Activated CD4-positive, CD25-positive, alpha-beta regulatory T cell (primary cell): ENCODE measurements at regions not wholly inside any gene's neighbourhood (a gene's known extent, or its start where the extent isn't known, plus 50 kb on each side); places are given as distances from the start of the nearest gene placed in this dataset.

Source experiments
- DNase-seq, 4 experiments: peaks; one replicate each; lab custom pipeline; 2025; lab: John Stamatoyannopoulos, UW

- no peak for DNase-seq
Observed at GRCh38 chr2:238789317-238789806, 58.5 kb upstream of the TWIST2 start.

GRCh38 chr2:238790126-238790832 lies 57.6 kb upstream of the TWIST2 start:
- DNase-seq = no peak

- no peak for DNase-seq
Observed at GRCh38 chr2:238790833-238791230, 57.1 kb upstream of the TWIST2 start.

GRCh38 chr2:238791354-238791753 lies 56.5 kb upstream of the TWIST2 start:
- DNase-seq = no peak

- no peak for DNase-seq
Observed at GRCh38 chr2:238793306-238793705, 54.6 kb upstream of the TWIST2 start.

GRCh38 chr2:238793801-238794449 lies 54.0 kb upstream of the TWIST2 start:
- DNase-seq = no peak

GRCh38 chr2:238796223-238796885 lies 51.5 kb upstream of the TWIST2 start:
- DNase-seq = no peak

GRCh38 chr2:238797537-238797936 lies 50.3 kb upstream of the TWIST2 start:
- DNase-seq = no peak
